ENCODE measurements at regions not wholly inside any gene's neighbourhood (a gene's known extent, or its start where the extent isn't known, plus 50 kb on each side); places are given as distances from the start of the nearest gene placed in this dataset.

- DNase-seq (ENCODE audit: insufficient read length, low spot score) (no peak), FAIRE-seq (no peak)
- no peak for TF ChIP-seq CTCF (IDR thresholded peaks at IDR 0.05; ENCODE audit: insufficient read depth, missing control alignments)
Measured at GRCh38 chr22:44379817-44380755, 67.3 kb upstream of the SHISAL1 start.

GRCh38 chr22:44378380-44378779 is 65.6 kb upstream of the SHISAL1 start:
- DNase-seq (ENCODE audit: insufficient read length, low spot score) (no peak), FAIRE-seq (no peak)
- no peak for TF ChIP-seq CTCF (IDR thresholded peaks at IDR 0.05; ENCODE audit: insufficient read depth, missing control alignments)

- DNase-seq (ENCODE audit: insufficient read length, low spot score) (no peak), FAIRE-seq (no peak)
- no peak for TF ChIP-seq CTCF (IDR thresholded peaks at IDR 0.05; ENCODE audit: insufficient read depth, missing control alignments)
Measured at GRCh38 chr22:44375451-44375850, 62.7 kb upstream of the SHISAL1 start.

- no peak for TF ChIP-seq CTCF (IDR thresholded peaks at IDR 0.05; ENCODE audit: insufficient read depth, missing control alignments)
- no peak for FAIRE-seq
- no peak for DNase-seq (ENCODE audit: insufficient read length, low spot score)
Measured at GRCh38 chr22:44373234-44373633, 60.5 kb upstream of the SHISAL1 start.

GRCh38 chr22:44372611-44373010 is 59.9 kb upstream of the SHISAL1 start:
- no peak for DNase-seq (ENCODE audit: insufficient read length, low spot score)
- no peak for TF ChIP-seq CTCF (IDR thresholded peaks at IDR 0.05; ENCODE audit: insufficient read depth, missing control alignments)
- FAIRE-seq, result no peak

- no peak for TF ChIP-seq CTCF (IDR thresholded peaks at IDR 0.05; ENCODE audit: insufficient read depth, missing control alignments)
- DNase-seq (ENCODE audit: insufficient read length, low spot score), result no peak
- FAIRE-seq, result no peak
Measured at GRCh38 chr22:44371741-44372525, 59.2 kb upstream of the SHISAL1 start.

Data from D721Med (cell line).